Fibroblast of mammary gland (primary cell): ENCODE measurements at regions not wholly inside any gene's neighbourhood (a gene's known extent, or its start where the extent isn't known, plus 50 kb on each side); places are given as distances from the start of the nearest gene placed in this dataset.

Experiments
- DNase-seq: peaks from one replicate; pipeline ENCODE4 v3.0.0-alpha.2; 2010; ENCODE audit warnings: low read depth
- H3K4me3 ChIP-seq: 2 replicates; pipeline ENCODE4 v1.5.1; 2011; ENCODE audit warnings: low read depth, mild to moderate bottlenecking, low read length, moderate library complexity; ENCODE audit not compliant: control insufficient read depth
- TF ChIP-seq, protein P1 (sequence below): conservative IDR thresholded peaks from 2 replicates; pipeline ENCODE4 v1.5.1; 2011; ENCODE audit warnings: low read depth, low read length, inconsistent platforms; ENCODE audit not compliant: control insufficient read depth, insufficient read depth

DNA sequence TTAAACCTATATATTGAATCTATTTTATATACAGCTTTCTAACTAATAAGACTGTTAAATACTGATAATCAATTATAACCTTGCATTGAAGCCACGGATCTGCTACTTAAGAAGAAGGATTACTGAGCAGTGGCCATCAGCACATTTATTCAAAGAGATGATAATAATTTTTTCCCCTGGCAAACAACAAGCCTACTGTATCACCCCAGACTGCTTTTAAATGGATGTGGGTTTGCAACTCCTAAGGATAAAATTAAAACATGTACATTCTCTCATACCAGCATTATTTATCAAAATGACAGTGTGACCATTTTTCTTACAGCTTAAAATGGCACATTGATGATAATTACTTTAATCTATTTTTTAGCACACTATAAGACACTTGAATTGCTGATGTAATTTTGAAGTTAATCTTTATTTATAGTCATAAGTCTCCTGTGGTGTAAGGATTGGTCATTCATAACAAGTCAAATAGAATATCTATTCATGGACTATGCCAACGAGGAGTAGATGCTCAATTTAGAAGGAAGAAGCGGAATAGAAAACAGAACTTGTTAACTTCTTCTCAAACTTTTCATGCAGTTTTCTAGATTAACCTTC lies 517.7 kb downstream of the METTL4 start:
- TF ChIP-seq, protein P1, sequence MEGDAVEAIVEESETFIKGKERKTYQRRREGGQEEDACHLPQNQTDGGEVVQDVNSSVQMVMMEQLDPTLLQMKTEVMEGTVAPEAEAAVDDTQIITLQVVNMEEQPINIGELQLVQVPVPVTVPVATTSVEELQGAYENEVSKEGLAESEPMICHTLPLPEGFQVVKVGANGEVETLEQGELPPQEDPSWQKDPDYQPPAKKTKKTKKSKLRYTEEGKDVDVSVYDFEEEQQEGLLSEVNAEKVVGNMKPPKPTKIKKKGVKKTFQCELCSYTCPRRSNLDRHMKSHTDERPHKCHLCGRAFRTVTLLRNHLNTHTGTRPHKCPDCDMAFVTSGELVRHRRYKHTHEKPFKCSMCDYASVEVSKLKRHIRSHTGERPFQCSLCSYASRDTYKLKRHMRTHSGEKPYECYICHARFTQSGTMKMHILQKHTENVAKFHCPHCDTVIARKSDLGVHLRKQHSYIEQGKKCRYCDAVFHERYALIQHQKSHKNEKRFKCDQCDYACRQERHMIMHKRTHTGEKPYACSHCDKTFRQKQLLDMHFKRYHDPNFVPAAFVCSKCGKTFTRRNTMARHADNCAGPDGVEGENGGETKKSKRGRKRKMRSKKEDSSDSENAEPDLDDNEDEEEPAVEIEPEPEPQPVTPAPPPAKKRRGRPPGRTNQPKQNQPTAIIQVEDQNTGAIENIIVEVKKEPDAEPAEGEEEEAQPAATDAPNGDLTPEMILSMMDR, result no peak
- no peak for DNase-seq
- no peak overlapping the region for H3K4me3 ChIP-seq

DNA sequence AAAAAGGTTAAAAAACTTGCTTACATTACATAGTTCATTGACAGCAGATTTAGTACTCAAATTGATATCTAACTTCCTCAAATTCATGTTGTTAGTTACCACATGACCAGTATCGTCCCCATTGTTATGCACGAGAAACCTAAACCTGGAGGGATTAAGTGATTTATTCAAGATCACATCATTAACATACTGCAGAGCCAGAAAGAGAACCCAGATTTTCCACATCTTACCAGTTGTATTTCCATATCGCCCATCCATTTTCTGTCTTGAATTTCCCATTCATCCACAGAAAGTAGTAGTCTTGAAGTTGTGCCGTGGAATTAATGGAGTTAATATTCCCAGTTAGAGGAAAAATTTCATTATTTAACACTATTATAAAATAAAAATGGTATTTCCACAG lies 512.0 kb downstream of the METTL4 start:
- no peak for DNase-seq
- H3K4me3 ChIP-seq, result no peak overlapping the region
- TF ChIP-seq, protein P1, result no peak

DNA sequence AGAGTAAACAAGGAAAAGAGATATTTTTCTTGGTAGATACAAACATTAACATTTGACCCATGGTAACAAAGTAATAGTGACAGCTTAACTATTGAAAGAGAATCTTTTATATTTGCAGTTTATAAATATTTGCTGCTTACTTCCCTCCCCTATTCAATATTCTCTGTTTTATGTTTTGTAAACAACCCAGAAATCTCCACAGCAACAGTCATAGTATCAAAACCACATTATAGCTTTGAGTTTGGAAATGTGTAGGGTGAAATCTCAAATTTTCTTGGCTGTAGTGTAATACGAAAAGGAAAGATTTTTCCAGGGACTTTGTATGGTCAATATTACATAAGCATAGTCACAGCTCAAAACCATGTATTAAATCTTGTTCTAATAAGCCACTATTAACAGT lies 511.2 kb downstream of the METTL4 start:
- H3K4me3 ChIP-seq, result no peak overlapping the region
- TF ChIP-seq, protein P1, result no peak
- DNase-seq, result no peak

DNA sequence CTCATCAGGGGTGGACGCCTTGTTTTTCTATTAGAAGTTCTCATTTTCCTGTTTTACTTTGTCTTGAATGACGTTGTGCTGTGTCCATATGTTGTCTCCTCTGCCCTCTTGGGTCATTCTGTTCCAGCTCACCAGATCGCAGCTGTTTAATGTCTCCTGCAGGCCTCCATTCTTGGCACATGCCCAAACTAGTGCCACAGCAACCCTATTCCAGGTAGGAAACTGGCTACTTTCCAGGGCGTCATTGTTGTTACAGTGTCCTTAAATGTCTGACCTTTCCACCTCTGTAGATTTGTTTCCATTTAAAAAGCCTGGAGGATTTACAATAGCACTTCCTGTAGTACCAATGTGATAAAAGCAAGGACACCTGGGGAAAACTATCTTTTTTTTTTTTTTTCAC lies 500.7 kb downstream of the METTL4 start:
- TF ChIP-seq, protein P1, result no peak
- no peak for DNase-seq
- H3K4me3 ChIP-seq, result no peak overlapping the region

DNA sequence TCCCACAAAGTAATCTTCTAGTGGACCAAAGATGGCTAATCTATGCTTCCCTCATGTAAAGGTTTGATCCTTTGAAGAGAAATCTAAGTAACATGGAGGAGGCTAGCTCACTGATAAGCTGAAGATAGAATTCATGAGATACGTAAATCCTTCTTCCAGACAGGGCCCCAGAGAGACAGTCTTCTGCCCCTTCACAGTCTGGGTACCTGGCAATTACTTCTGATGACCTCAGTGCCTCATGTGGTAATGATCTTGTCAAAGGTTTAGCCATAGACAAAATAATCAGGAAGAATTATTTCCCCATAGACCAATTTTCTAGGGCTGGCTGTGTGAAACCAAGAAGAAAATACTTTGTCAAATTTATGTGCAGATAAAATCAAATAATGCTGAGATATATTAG lies 495.8 kb downstream of the METTL4 start:
- H3K4me3 ChIP-seq, result no peak overlapping the region
- DNase-seq, result no peak
- TF ChIP-seq, protein P1, result no peak

DNA sequence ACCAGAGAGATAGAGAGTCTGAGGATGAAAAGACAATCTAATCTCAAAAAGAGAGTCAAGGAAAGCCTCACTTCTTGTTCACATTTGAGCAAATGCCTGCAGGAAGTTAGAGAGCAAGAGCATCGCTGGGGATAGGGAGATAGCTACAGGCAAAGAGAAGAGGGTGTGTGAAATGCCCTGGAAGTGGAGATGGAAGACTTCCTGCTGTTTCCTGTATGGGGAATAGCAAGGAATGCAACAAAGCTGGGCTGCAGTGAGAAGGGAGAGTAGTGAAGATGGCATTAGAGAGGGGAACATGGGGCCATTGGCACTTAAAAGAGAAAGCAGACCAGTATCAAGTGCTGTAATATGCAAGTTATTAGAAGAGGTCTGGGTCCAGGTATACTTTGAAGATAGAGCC lies 488.6 kb downstream of the METTL4 start:
- no peak for DNase-seq
- no peak overlapping the region for H3K4me3 ChIP-seq
- TF ChIP-seq, protein P1, result no peak

DNA sequence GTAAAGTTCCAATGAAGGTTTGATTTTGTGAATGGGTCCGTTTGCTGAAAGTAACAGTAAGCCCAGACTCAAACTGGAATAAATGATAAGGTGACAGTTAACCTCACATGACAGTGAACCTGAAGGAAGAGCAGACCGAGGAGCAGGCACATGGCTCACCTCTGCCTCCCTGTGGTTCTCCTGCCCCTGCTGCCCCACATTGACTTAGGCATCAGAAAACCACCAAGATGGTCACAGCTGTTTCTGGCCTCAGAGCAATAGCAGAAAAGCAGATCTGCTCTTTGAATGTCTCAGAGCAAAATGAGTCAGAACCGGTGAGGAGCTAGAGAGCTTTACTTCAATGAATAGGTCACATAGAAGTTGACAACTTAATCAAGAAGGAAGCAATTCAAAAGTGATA lies 487.6 kb downstream of the METTL4 start:
- TF ChIP-seq, protein P1, result no peak
- no peak for DNase-seq
- H3K4me3 ChIP-seq, result no peak overlapping the region
